ENCODE measurements at regions not wholly inside any gene's neighbourhood (a gene's known extent, or its start where the extent isn't known, plus 50 kb on each side); places are given as distances from the start of the nearest gene placed in this dataset.

GRCh38 chr3:125645616-125646015, 50.3 kb upstream of the OSBPL11 start:
- no peak overlapping the region for H3K27ac ChIP-seq (ENCODE audit: low read depth in 2 of 2, low read length in 2 of 2)
- H3K4me1 ChIP-seq (ENCODE audit: control insufficient read depth in 2 of 2, insufficient read depth in 2 of 2, low read length in 2 of 2): peaks cover 2 to 3% of the 10 kb centered on the region in 2 donors
- no peaks in the 10 kb centered on the region for H3K36me3 ChIP-seq (ENCODE audit: control insufficient read depth in 2 of 2, insufficient read depth in 2 of 2, low read length in 2 of 2)

DNA sequence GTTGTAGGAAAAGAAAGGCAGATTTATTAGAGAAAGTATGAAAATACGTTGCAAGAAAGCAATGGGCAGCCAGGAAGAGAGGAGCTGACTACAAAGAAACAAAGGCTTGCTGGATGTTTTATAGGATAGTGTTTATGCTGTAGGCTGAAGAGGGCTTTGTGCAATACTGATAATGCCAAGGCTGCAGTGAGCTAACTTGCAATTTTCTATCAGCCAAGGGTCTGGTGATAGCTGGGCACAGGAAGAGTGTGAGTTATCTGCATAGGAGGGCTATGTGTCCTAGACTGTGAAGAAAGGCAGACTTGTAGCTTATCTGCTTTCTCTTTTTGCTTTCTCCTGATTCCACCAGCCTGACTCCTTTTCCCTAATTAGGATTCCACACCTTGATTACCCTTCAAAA, 51.3 kb upstream of the OSBPL11 start:
- Histone ChIP-seq H3K4me3 (ENCODE audit: low read length in 2 of 2) (no peak overlapping the region), H3K36me3 (ENCODE audit: control insufficient read depth in 2 of 2, insufficient read depth in 2 of 2, low read length in 2 of 2) (no peaks in the 10 kb centered on the region), H3K9me3 (ENCODE audit: control insufficient read depth in 2 of 2, low read length in 2 of 2) (no peaks in the 10 kb centered on the region), H3K4me1 (ENCODE audit: control insufficient read depth in 2 of 2, insufficient read depth in 2 of 2, low read length in 2 of 2) (peaks cover 2 to 3% of the 10 kb centered on the region in 2 donors), H3K9ac (ENCODE audit: low read depth in 1 of 2, low read length in 2 of 2) (no peak overlapping the region), H3K27me3 (ENCODE audit: control insufficient read depth in 2 of 2, insufficient read depth in 2 of 2, low read length in 2 of 2) (no peaks in the 10 kb centered on the region), H3K27ac (ENCODE audit: low read depth in 2 of 2, low read length in 2 of 2) (no peak overlapping the region)

More at GRCh38 chr3:125645616-125646015, 50.3 kb upstream of the OSBPL11 start:
- H3K9me3 ChIP-seq (ENCODE audit: control insufficient read depth in 2 of 2, low read length in 2 of 2): no peaks in the 10 kb centered on the region
- no peak overlapping the region for H3K4me3 ChIP-seq (ENCODE audit: low read length in 2 of 2)
- no peaks in the 10 kb centered on the region for H3K27me3 ChIP-seq (ENCODE audit: control insufficient read depth in 2 of 2, insufficient read depth in 2 of 2, low read length in 2 of 2)
- H3K9ac ChIP-seq (ENCODE audit: low read depth in 1 of 2, low read length in 2 of 2): no peak overlapping the region

DNA sequence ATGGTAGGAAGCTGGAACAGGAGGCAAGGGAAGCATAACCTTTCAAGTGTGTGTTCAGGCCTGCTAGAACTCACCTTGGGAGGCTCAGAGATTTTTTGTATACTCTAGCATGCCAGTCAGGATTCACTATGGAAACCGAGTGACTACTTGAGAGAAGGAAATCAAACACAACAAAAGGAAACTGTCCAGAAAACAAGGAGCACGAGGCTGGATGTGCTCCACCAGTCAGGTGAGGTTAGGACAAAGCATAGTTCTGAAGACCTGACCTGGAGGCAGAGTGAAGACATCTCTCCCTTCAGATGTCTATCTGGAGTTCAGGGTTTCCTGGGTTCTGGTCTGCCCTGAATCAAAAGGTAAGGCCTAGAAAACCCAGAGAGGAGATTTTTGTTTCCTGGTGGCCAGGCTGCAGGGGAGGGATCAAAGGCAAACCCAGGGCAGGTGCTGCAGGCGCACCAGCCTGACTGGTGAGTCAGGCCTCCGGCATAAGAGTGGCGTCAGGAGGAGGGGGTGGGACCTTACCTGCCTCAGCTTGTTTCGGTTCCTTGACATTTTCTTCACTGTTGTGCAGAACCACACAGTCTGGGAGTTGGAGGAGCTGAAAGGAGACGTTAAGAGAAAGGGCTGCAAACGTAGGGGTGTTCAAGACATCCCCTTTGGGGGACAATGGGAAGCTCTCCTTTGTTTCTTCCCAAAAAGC, 52.2 kb upstream of the OSBPL11 start:
- H3K4me3 ChIP-seq (ENCODE audit: low read length in 2 of 2): no peak overlapping the region
- H3K36me3 ChIP-seq (ENCODE audit: control insufficient read depth in 2 of 2, insufficient read depth in 2 of 2, low read length in 2 of 2): no peaks in the 10 kb centered on the region
- H3K9ac ChIP-seq (ENCODE audit: low read depth in 1 of 2, low read length in 2 of 2): no peak overlapping the region
- H3K9me3 ChIP-seq (ENCODE audit: control insufficient read depth in 2 of 2, low read length in 2 of 2): no peaks in the 10 kb centered on the region
- peaks cover 2 to 3% of the 10 kb centered on the region in 2 donors for H3K4me1 ChIP-seq (ENCODE audit: control insufficient read depth in 2 of 2, insufficient read depth in 2 of 2, low read length in 2 of 2)
- peak overlapping the region; percentile 49 for H3K27ac ChIP-seq (ENCODE audit: low read depth in 2 of 2, low read length in 2 of 2)
- H3K27me3 ChIP-seq (ENCODE audit: control insufficient read depth in 2 of 2, insufficient read depth in 2 of 2, low read length in 2 of 2): no peaks in the 10 kb centered on the region

DNA sequence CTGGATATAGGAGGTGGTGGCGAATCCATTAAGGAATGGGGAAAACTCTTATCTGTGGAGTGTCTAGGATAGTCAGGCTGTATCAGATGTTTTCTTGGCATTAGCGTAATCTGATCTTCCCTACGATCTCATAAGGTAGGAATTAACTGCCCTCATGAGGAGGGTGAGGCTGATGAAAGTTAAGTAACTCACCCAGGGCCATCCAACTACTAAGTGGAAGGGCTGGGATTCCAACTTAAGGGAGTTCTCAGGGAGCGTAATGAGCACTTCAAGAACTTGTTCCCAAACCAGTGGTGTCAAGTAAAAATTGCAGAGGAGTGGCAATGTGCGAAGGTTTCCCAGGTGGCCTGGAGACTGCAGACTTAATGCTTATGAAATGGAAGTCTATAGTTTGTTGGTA, 55.9 kb upstream of the OSBPL11 start:
- Histone ChIP-seq H3K27me3 (ENCODE audit: control insufficient read depth in 2 of 2, insufficient read depth in 2 of 2, low read length in 2 of 2) (no peaks in the 10 kb centered on the region), H3K4me3 (ENCODE audit: low read length in 2 of 2) (no peak overlapping the region), H3K9ac (ENCODE audit: low read depth in 1 of 2, low read length in 2 of 2) (no peak overlapping the region), H3K4me1 (ENCODE audit: control insufficient read depth in 2 of 2, insufficient read depth in 2 of 2, low read length in 2 of 2) (no peaks in the 10 kb centered on the region), H3K27ac (ENCODE audit: low read depth in 2 of 2, low read length in 2 of 2) (no peak overlapping the region), H3K36me3 (ENCODE audit: control insufficient read depth in 2 of 2, insufficient read depth in 2 of 2, low read length in 2 of 2) (no peaks in the 10 kb centered on the region), H3K9me3 (ENCODE audit: control insufficient read depth in 2 of 2, low read length in 2 of 2) (no peaks in the 10 kb centered on the region)

- Histone ChIP-seq H3K4me3 (ENCODE audit: low read length in 2 of 2) (no peak overlapping the region), H3K27me3 (ENCODE audit: control insufficient read depth in 2 of 2, insufficient read depth in 2 of 2, low read length in 2 of 2) (no peaks in the 10 kb centered on the region), H3K9me3 (ENCODE audit: control insufficient read depth in 2 of 2, low read length in 2 of 2) (no peaks in the 10 kb centered on the region), H3K27ac (ENCODE audit: low read depth in 2 of 2, low read length in 2 of 2) (no peak overlapping the region), H3K9ac (ENCODE audit: low read depth in 1 of 2, low read length in 2 of 2) (no peak overlapping the region), H3K36me3 (ENCODE audit: control insufficient read depth in 2 of 2, insufficient read depth in 2 of 2, low read length in 2 of 2) (no peaks in the 10 kb centered on the region), H3K4me1 (ENCODE audit: control insufficient read depth in 2 of 2, insufficient read depth in 2 of 2, low read length in 2 of 2) (no peaks in the 10 kb centered on the region)
Observed at GRCh38 chr3:125652349-125652748, 57.1 kb upstream of the OSBPL11 start.

DNA sequence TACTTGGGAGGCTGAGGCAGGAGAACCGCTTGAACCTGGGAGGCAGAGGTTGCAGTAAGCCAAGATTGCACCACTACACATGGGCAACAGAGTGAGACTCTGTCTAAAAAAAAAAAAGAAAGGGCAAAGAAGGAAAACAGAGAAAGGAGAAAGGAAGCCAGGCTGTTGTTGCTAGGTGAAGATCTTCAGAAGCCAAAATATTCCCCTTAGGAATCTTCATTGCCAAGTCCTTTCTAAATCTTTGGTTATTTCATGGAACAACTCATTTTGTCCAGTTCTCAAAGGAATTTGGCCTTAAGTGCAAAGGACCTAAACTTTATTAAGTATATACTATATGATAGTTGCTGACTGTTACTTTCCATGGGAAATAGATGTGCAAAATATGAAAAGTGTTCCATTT, 59.2 kb upstream of the OSBPL11 start:
- Histone ChIP-seq H3K4me3 (ENCODE audit: low read length in 2 of 2) (no peak overlapping the region), H3K9ac (ENCODE audit: low read depth in 1 of 2, low read length in 2 of 2) (no peak overlapping the region), H3K4me1 (ENCODE audit: control insufficient read depth in 2 of 2, insufficient read depth in 2 of 2, low read length in 2 of 2) (no peaks in the 10 kb centered on the region), H3K36me3 (ENCODE audit: control insufficient read depth in 2 of 2, insufficient read depth in 2 of 2, low read length in 2 of 2) (no peaks in the 10 kb centered on the region), H3K27me3 (ENCODE audit: control insufficient read depth in 2 of 2, insufficient read depth in 2 of 2, low read length in 2 of 2) (no peaks in the 10 kb centered on the region), H3K27ac (ENCODE audit: low read depth in 2 of 2, low read length in 2 of 2) (no peak overlapping the region), H3K9me3 (ENCODE audit: control insufficient read depth in 2 of 2, low read length in 2 of 2) (no peaks in the 10 kb centered on the region)

DNA sequence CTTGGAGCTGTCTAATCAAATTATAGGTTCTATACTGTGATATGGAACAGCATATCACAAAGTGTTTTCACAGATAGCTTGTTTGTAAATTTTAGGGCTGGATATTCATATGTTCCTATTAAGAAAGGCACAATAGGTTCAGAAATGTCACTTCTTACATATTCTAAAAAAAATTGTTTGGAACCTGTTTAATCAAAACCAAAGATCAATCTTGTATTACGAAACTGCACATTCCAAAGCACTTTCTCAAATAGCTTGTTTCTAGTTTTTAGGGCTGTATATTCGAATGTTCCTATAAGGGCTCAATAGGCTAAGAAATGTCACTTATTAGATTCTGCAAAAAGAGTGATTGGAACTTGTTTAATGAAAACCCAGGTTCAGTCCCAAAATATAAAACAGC, 67.4 kb upstream of the OSBPL11 start:
- no peaks in the 10 kb centered on the region for H3K9me3 ChIP-seq (ENCODE audit: control insufficient read depth in 2 of 2, low read length in 2 of 2)
- H3K4me3 ChIP-seq (ENCODE audit: low read length in 2 of 2): no peak overlapping the region

DNA sequence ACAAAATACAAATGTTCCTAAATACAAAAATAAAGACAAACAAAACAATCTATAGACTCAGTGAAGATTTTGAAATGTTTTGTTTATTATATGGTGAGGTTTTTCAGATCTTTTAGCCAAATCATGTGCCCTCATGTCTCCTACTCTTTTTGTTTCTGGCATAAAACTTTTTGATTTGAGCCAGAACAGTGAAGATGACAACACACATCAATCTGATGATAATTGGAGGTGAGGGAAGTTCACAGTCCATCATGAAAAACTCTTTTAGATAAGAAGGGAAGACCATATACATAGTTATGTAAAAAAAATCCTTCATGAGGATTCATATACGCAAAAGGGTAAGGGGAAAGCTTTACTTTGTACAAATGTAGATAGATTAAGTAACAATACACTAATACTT, 75.1 kb upstream of the OSBPL11 start:
- no peaks in the 10 kb centered on the region for H3K4me1 ChIP-seq (ENCODE audit: control insufficient read depth in 2 of 2, insufficient read depth in 2 of 2, low read length in 2 of 2)
- H3K9me3 ChIP-seq (ENCODE audit: control insufficient read depth in 2 of 2, low read length in 2 of 2): no peaks in the 10 kb centered on the region
- no peaks in the 10 kb centered on the region for H3K36me3 ChIP-seq (ENCODE audit: control insufficient read depth in 2 of 2, insufficient read depth in 2 of 2, low read length in 2 of 2)
- H3K27me3 ChIP-seq (ENCODE audit: control insufficient read depth in 2 of 2, insufficient read depth in 2 of 2, low read length in 2 of 2): no peaks in the 10 kb centered on the region
- no peak overlapping the region for H3K27ac ChIP-seq (ENCODE audit: low read depth in 2 of 2, low read length in 2 of 2)
- H3K4me3 ChIP-seq (ENCODE audit: low read length in 2 of 2): no peak overlapping the region
- no peak overlapping the region for H3K9ac ChIP-seq (ENCODE audit: low read depth in 1 of 2, low read length in 2 of 2)

More for the DNA sequence above, 67.4 kb upstream of the OSBPL11 start:
- H3K27ac ChIP-seq (ENCODE audit: low read depth in 2 of 2, low read length in 2 of 2): no peak overlapping the region
- no peaks in the 10 kb centered on the region for H3K27me3 ChIP-seq (ENCODE audit: control insufficient read depth in 2 of 2, insufficient read depth in 2 of 2, low read length in 2 of 2)
- H3K36me3 ChIP-seq (ENCODE audit: control insufficient read depth in 2 of 2, insufficient read depth in 2 of 2, low read length in 2 of 2): no peaks in the 10 kb centered on the region
- no peak overlapping the region for H3K9ac ChIP-seq (ENCODE audit: low read depth in 1 of 2, low read length in 2 of 2)
- H3K4me1 ChIP-seq (ENCODE audit: control insufficient read depth in 2 of 2, insufficient read depth in 2 of 2, low read length in 2 of 2): no peaks in the 10 kb centered on the region

GRCh38 chr3:125670945-125671344, 75.6 kb upstream of the OSBPL11 start:
- H3K9me3 ChIP-seq (ENCODE audit: control insufficient read depth in 2 of 2, low read length in 2 of 2): no peaks in the 10 kb centered on the region
- no peak overlapping the region for H3K9ac ChIP-seq (ENCODE audit: low read depth in 1 of 2, low read length in 2 of 2)
- no peak overlapping the region for H3K4me3 ChIP-seq (ENCODE audit: low read length in 2 of 2)
- H3K4me1 ChIP-seq (ENCODE audit: control insufficient read depth in 2 of 2, insufficient read depth in 2 of 2, low read length in 2 of 2): no peaks in the 10 kb centered on the region
- H3K27me3 ChIP-seq (ENCODE audit: control insufficient read depth in 2 of 2, insufficient read depth in 2 of 2, low read length in 2 of 2): no peaks in the 10 kb centered on the region
- no peak overlapping the region for H3K27ac ChIP-seq (ENCODE audit: low read depth in 2 of 2, low read length in 2 of 2)
- H3K36me3 ChIP-seq (ENCODE audit: control insufficient read depth in 2 of 2, insufficient read depth in 2 of 2, low read length in 2 of 2): no peaks in the 10 kb centered on the region

GRCh38 chr3:125671461-125672243, 76.4 kb upstream of the OSBPL11 start:
- H3K27ac ChIP-seq (ENCODE audit: low read depth in 2 of 2, low read length in 2 of 2): no peak overlapping the region
- no peak overlapping the region for H3K4me3 ChIP-seq (ENCODE audit: low read length in 2 of 2)
- H3K4me1 ChIP-seq (ENCODE audit: control insufficient read depth in 2 of 2, insufficient read depth in 2 of 2, low read length in 2 of 2): no peaks in the 10 kb centered on the region
- no peaks in the 10 kb centered on the region for H3K27me3 ChIP-seq (ENCODE audit: control insufficient read depth in 2 of 2, insufficient read depth in 2 of 2, low read length in 2 of 2)
- no peaks in the 10 kb centered on the region for H3K36me3 ChIP-seq (ENCODE audit: control insufficient read depth in 2 of 2, insufficient read depth in 2 of 2, low read length in 2 of 2)
- H3K9me3 ChIP-seq (ENCODE audit: control insufficient read depth in 2 of 2, low read length in 2 of 2): no peaks in the 10 kb centered on the region
- H3K9ac ChIP-seq (ENCODE audit: low read depth in 1 of 2, low read length in 2 of 2): no peak overlapping the region

All from mucosa of rectum (tissue), 2 donors.